Peyer's patch (tissue), 4 donors: ENCODE measurements at regions not wholly inside any gene's neighbourhood (a gene's known extent, or its start where the extent isn't known, plus 50 kb on each side); places are given as distances from the start of the nearest gene placed in this dataset.

Experiments
- CTCF ChIP-seq, 6 experiments: fragments of 450-650 bp in 4 of 6; fragments of 200-600 bp in 2 of 6; sonication (generic) in 1 of 6; IDR thresholded peaks; one replicate each; pipeline ENCODE4 v1.5.1; 2017 to 2019; ENCODE audit warnings: antibody characterized with exemption in 6 of 6, mild to moderate bottlenecking in 3 of 6, moderate library complexity in 1 of 6
- POLR2A ChIP-seq, 2 donors: fragments of 450-650 bp; IDR thresholded peaks; one replicate each; pipeline ENCODE4 v1.5.1; 2017; ENCODE audit warnings: antibody characterized with exemption in 2 of 2, mild to moderate bottlenecking in 2 of 2, moderate library complexity in 2 of 2

GRCh38 chr17:69710926-69711325 is 296.4 kb downstream of the MAP2K6 start:
- no peak for TF ChIP-seq CTCF (IDR thresholded peaks at IDR 0.05)
- no peak for TF ChIP-seq POLR2A (IDR thresholded peaks at IDR 0.05)
